HG02885 (cell line): ENCODE measurements at regions not wholly inside any gene's neighbourhood (a gene's known extent, or its start where the extent isn't known, plus 50 kb on each side); places are given as distances from the start of the nearest gene placed in this dataset.
"Not testable (repeated sequence)": the region's sequence is repeated elsewhere in the genome, so short reads cannot be mapped to it uniquely, and the experiment has no call there.

Source experiments
- ATAC-seq: cut with Tn5 transposase; IDR thresholded peaks from one replicate; pipeline ENCODE4 v1.9.1; 2021; ENCODE audit warnings: mild to moderate bottlenecking; ENCODE audit not compliant: unreplicated experiment, poor library complexity

GRCh38 chr2:201568217-201568820 lies 75.0 kb downstream of the TMEM237 start:
- no peak for ATAC-seq

GRCh38 chr2:201559067-201559710 lies 84.1 kb downstream of the TMEM237 start:
- no peak for ATAC-seq

GRCh38 chr2:201558665-201559064 lies 84.6 kb downstream of the TMEM237 start:
- no peak for ATAC-seq

- ATAC-seq, result no peak
Measured at GRCh38 chr2:201558232-201558631, 85.1 kb downstream of the TMEM237 start.

- no peak for ATAC-seq
Measured at GRCh38 chr2:201551901-201552300, 91.4 kb downstream of the TMEM237 start.

- ATAC-seq, result no peak
Measured at GRCh38 chr2:201546576-201546975, 95.0 kb downstream of the STRADB start.

- no peak for ATAC-seq
Measured at GRCh38 chr2:201542291-201542690, 90.8 kb downstream of the STRADB start.

- not testable (repeated sequence) for ATAC-seq
Measured at GRCh38 chr2:201539271-201539670, 87.7 kb downstream of the STRADB start.

- no peak for ATAC-seq
Measured at GRCh38 chr2:201538025-201538424, 86.5 kb downstream of the STRADB start.

GRCh38 chr2:201536754-201537153 lies 85.2 kb downstream of the STRADB start:
- ATAC-seq, result no peak

GRCh38 chr2:201536046-201536445 lies 84.5 kb downstream of the STRADB start:
- no peak for ATAC-seq

- peak; percentile 82 for ATAC-seq
Measured at GRCh38 chr2:201532686-201533304, 81.3 kb downstream of the STRADB start.
